ENCODE measurements at regions not wholly inside any gene's neighbourhood (a gene's known extent, or its start where the extent isn't known, plus 50 kb on each side); places are given as distances from the start of the nearest gene placed in this dataset.

DNA sequence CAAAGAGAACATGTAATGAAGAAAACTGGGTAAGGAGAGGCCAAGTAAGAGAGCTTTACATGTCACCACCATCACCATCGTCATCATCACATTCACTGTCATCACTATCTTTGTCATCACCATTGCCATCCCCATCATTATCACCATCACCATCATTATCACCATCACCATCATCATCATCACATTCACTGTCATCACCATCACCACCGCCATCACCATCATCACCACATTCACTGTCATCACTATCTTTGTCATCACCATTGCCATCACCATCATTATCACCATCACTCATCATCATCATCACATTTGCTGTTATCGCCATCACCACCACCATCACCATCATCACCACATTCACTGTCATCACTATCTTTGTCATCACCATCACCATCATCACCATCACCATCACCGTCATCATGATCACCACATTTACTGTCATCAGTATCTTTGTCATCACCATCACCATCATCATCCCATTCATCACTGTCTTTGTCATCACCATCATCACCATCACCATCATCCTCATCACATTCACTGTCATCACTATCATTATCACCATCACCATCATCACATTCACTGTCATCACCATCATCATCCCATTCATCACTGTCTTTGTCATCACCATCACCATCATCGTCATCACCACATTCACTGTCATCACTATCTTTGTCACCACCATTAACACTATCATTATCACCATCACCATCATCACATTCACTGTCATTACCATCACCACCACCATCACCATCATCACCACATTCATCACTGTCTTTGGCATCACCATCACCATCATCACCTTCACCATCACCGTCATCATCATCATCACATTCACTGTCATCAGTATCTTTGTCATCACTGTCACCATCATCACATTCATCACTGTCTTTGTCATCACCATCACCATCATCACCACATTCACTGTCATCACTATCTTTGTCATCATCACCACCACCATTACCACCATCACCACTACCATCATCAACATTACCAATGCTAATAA, 172.3 kb downstream of the ERMARD start:
- no peak for TF ChIP-seq CTCF (IDR thresholded peaks at IDR 0.05)
- TF ChIP-seq POLR2AphosphoS5 (IDR thresholded peaks at IDR 0.05) = no peak
- no peak for TF ChIP-seq POLR2A (IDR thresholded peaks at IDR 0.05)
